Tibial artery (tissue), 4 donors: ENCODE measurements at regions not wholly inside any gene's neighbourhood (a gene's known extent, or its start where the extent isn't known, plus 50 kb on each side); places are given as distances from the start of the nearest gene placed in this dataset.

Source experiments
- DNase-seq, 2 donors: peaks; one replicate each; pipeline ENCODE4 v3.0.0-alpha.2; 2019
- H3K27ac ChIP-seq, 2 donors: fragments of 200-600 bp; sonication (generic) in 1 of 2; 1 replicate in 1 of 2; 2 replicates in 1 of 2; pipeline ENCODE4 v1.5.1; 2018 to 2019; ENCODE audit warnings: mild to moderate bottlenecking in 1 of 2
- H3K27me3 ChIP-seq, 2 donors: fragments of 200-600 bp; sonication (generic) in 1 of 2; one replicate each; pipeline versions ENCODE4 v1.5.1 to v1.6.0; 2016 to 2019
- H3K36me3 ChIP-seq, 3 donors: fragments of 200-600 bp; sonication (generic) in 2 of 3; one replicate each; pipeline ENCODE4 v1.5.1; 2016 to 2019; ENCODE audit warnings: mild to moderate bottlenecking in 2 of 3
- H3K4me1 ChIP-seq, 4 donors: fragments of 200-600 bp; sonication (generic) in 2 of 4; 1 replicate in 3 of 4; 2 replicates in 1 of 4; pipeline ENCODE4 v1.5.1; 2016 to 2019
- H3K4me3 ChIP-seq, 2 donors: fragments of 200-600 bp; sonication (generic) in 1 of 2; 1 replicate in 1 of 2; 2 replicates in 1 of 2; pipeline ENCODE4 v1.5.1; 2018 to 2019; ENCODE audit warnings: mild to moderate bottlenecking in 2 of 2
- H3K9me3 ChIP-seq, 3 donors: fragments of 200-600 bp; sonication (generic) in 1 of 3; one replicate each; pipeline ENCODE4 v1.5.1; 2016 to 2019
- intact Hi-C: fragments of 100-400 bp; cut with DNase I; formaldehyde crosslinking; loops from one replicate; pipeline ENCODE4 v1.15.0; 2023; ENCODE audit warnings: low total_unique reads
- TF ChIP-seq, protein P1 (sequence below), 2 experiments: fragments of 200-600 bp in 1 of 2; fragments of 450-650 bp in 1 of 2; IDR thresholded peaks; one replicate each; pipeline ENCODE4 v1.5.1; 2017 to 2019; ENCODE audit warnings: antibody characterized with exemption in 2 of 2, mild to moderate bottlenecking in 1 of 2, moderate library complexity in 1 of 2

DNA sequence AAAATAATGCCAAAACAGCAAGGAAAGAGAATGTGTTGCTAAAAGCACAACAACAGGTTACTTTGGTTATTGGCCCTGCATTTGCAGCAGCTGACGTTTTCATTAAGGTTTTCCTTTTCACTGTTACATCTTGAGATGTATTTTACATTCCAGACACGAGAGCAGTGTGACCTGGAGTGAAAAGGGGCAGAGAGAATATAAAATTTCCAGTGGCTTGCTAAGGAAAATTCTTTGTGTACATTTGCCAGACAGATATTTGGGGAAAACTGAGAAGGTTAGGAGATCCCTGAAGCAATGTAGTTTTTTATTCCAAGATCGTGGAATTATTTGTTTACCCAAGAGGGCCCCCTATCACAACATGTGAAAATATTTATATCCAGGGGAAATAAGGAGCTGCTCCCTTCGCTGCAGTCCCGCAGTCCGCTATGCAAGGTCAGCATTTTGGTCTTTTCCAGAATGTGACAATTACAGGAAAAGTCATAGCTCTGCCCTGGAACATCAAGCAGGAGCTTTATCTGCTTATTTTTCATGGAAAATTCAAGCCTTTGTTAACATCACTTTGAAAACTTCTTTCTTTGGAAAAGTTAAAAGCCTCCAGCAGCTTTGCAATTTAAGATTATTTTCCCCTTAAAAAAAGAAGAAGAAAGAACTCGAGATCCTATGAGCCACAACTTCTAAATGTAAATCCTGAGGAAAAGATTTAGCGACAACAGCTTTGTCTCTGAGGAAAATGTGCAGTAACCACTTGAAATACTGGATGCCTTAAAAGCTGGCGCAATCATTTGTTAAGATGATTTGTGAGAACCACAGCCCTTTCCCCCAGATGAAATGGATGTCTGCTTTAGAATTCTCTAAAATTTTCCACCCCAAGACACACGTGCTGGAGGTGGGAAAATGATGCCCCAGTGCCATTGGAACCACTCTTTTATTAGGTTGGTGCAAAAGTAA lies 256.4 kb upstream of the TPM1 start:
- H3K27me3 ChIP-seq, result no peaks in the 10 kb centered on the region
- H3K9me3 ChIP-seq, result no peaks in the 10 kb centered on the region
- TF ChIP-seq, protein P1, sequence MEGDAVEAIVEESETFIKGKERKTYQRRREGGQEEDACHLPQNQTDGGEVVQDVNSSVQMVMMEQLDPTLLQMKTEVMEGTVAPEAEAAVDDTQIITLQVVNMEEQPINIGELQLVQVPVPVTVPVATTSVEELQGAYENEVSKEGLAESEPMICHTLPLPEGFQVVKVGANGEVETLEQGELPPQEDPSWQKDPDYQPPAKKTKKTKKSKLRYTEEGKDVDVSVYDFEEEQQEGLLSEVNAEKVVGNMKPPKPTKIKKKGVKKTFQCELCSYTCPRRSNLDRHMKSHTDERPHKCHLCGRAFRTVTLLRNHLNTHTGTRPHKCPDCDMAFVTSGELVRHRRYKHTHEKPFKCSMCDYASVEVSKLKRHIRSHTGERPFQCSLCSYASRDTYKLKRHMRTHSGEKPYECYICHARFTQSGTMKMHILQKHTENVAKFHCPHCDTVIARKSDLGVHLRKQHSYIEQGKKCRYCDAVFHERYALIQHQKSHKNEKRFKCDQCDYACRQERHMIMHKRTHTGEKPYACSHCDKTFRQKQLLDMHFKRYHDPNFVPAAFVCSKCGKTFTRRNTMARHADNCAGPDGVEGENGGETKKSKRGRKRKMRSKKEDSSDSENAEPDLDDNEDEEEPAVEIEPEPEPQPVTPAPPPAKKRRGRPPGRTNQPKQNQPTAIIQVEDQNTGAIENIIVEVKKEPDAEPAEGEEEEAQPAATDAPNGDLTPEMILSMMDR (IDR thresholded peaks at IDR 0.05), result no peak
- H3K36me3 ChIP-seq, result peaks cover 0 to 8% (median 0%) of the 10 kb centered on the region in 3 donors
- H3K4me1 ChIP-seq, result peaks cover 0 to 8% (median 6%) of the 10 kb centered on the region in 4 donors
- DNase-seq, result no peak
- intact Hi-C loops, result no loop called here
- no peak overlapping the region for H3K4me3 ChIP-seq
- no peak overlapping the region for H3K27ac ChIP-seq

DNA sequence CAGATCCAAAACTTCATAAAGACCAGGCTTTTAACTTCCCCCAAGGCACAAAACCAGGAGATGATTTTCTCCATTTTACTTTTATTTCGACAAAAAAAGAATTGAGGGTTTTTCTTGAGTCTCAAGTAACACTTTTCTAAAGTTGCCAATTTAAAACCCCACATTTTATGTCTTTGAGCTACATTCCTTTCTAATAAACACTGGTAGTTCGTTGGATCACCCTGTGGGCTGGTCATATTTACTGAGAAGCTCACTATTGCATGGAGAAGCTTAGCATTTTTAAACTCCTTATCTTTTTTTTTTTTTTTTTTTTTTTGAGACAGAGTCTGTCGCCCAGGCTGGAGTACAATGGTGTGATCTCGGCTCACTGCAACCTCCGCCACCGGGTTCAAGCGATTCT lies 255.1 kb upstream of the TPM1 start:
- Histone ChIP-seq H3K4me3 (no peak overlapping the region), H3K27me3 (no peaks in the 10 kb centered on the region), H3K36me3 (peaks cover 0 to 8% (median 0%) of the 10 kb centered on the region in 3 donors), H3K27ac (no peak overlapping the region), H3K9me3 (no peaks in the 10 kb centered on the region), H3K4me1 (peaks cover 0 to 4% (median 3%) of the 10 kb centered on the region in 4 donors)
- intact Hi-C loops, result no loop called here
- TF ChIP-seq, protein P1 (IDR thresholded peaks at IDR 0.05), result no peak
- DNase-seq, result no peak

DNA sequence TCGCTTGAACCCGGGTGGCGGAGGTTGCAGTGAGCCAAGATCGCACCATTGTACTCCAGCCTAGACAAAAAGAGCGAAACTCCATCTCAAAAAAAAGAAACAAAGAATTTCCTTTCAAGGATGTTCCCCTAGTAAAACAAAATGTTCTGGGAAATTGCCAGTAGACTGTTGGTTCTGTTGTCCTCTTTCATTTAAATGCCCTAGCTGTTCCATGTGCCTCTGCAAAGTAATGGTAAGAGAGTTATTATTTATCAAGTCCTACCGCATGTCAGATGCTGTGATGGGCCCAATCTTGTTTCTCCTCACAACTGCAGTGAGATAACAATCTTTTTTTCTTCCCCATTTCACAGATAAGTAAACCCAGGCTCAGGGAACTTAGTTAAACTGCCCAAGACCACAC lies 254.3 kb upstream of the TPM1 start:
- no peaks in the 10 kb centered on the region for H3K9me3 ChIP-seq
- TF ChIP-seq, protein P1 (IDR thresholded peaks at IDR 0.05), result no peak
- intact Hi-C loops, result no loop called here
- no peak for DNase-seq
- H3K27me3 ChIP-seq, result no peaks in the 10 kb centered on the region
- no peak overlapping the region for H3K4me3 ChIP-seq
- peaks cover 0 to 7% (median 0%) of the 10 kb centered on the region in 3 donors for H3K36me3 ChIP-seq
- no peaks in the 10 kb centered on the region for H3K4me1 ChIP-seq
- no peak overlapping the region for H3K27ac ChIP-seq

DNA sequence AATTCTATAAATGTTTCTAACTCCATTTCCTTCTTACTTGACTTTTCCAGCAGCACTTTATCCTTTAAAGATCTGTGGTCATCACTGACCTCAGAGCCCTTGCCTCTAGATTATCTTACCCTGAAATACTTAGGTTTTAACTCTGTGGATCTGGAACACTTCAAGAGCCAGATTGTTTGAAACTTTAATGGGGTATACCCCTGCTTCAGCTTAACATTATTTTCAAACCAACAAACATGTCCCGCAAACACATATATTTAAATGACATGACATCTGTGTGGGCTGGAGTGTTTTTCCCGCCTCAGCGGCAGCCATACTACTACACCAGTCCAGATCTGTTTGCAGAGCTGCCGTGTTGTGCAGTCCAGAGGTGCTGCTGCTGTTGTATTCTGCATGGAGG lies 252.0 kb upstream of the TPM1 start:
- TF ChIP-seq, protein P1 (IDR thresholded peaks at IDR 0.05), result no peak
- no peak for DNase-seq
- no peaks in the 10 kb centered on the region for H3K9me3 ChIP-seq
- no peaks in the 10 kb centered on the region for H3K27me3 ChIP-seq
- H3K4me3 ChIP-seq, result no peak overlapping the region
- intact Hi-C loops, result no loop called here
- H3K4me1 ChIP-seq, result peaks cover 0 to 3% (median 0%) of the 10 kb centered on the region in 4 donors
- H3K36me3 ChIP-seq, result no peaks in the 10 kb centered on the region
- H3K27ac ChIP-seq, result no peak overlapping the region

DNA sequence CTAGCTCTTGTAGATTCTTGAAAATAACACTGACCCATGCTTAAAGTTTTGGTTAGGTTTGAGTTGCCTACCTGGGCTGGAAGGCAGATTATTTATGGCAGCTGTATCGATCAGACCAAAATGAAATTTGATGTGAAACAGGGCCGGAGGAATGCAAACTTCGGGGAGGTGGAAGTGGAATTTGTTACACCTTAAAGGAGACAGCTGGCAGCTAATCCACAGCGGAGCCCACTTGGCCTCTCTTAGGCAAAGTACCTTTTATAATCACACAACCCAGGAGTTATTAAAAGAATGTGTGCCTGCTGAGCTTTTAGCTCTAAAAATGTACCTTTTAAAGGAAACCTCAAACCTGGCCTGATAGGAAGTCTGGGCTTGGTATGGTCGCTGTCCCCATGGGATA lies 250.9 kb upstream of the TPM1 start:
- Histone ChIP-seq H3K27ac (no peak overlapping the region), H3K9me3 (no peaks in the 10 kb centered on the region), H3K4me3 (no peak overlapping the region), H3K4me1 (peaks cover 0 to 3% (median 0%) of the 10 kb centered on the region in 4 donors), H3K27me3 (no peaks in the 10 kb centered on the region), H3K36me3 (peaks cover 8 to 9% (median 8%) of the 10 kb centered on the region in 3 donors)
- intact Hi-C loops, result no loop called here
- TF ChIP-seq, protein P1 (IDR thresholded peaks at IDR 0.05), result no peak
- DNase-seq, result no peak
